GM11168 (cell line): ENCODE measurements at regions not wholly inside any gene's neighbourhood (a gene's known extent, or its start where the extent isn't known, plus 50 kb on each side); places are given as distances from the start of the nearest gene placed in this dataset.

Experiments
- in situ Hi-C: fragments of 300-500 bp; cut with MboI; formaldehyde crosslinking; loops from one replicate; pipeline ENCODE4 v1.12.0; 2022; ENCODE audit warnings: low sequenced_read_pairs; ENCODE audit not compliant: unreplicated experiment

DNA sequence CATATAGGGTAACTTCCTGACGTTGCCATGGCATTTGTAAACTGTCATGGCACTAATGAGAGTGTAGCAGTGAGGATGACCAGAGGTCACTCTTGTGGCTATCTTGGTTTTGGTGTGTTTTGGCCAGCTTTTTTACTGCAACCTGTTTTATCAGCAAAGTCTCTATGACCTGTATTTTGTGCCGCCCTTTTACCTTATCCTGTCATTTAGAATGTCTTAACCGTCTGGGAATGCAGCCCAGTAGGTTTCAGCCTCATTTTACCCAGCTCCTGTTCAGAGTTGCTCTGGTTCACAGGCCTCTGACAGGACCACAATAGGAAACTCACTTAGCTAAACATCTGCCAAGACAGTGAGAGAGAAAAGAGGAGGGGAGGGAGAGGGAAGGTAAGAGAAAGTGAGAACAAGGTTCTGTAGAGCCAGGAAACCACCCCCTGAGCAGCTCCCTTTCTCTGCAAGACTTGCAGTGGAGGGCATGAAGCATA is 64.8 kb upstream of the PLEKHG3 start:
- in situ Hi-C loops: loop anchor here (10.0 to 25.0 kb wide), 2 partner anchors 105 to 277 kb away; no protein-coding TSS in a partner anchor

GRCh38 chr14:64640839-64641238 is 63.4 kb upstream of the PLEKHG3 start:
- in situ Hi-C loops: loop anchor here (25.0 kb wide), 1 partner anchor 279 kb away; no protein-coding TSS in a partner anchor

- in situ Hi-C loops: loop anchor here (25.0 kb wide), 1 partner anchor 279 kb away; no protein-coding TSS in a partner anchor
Observed at GRCh38 chr14:64641760-64642159, 62.5 kb upstream of the PLEKHG3 start.

DNA sequence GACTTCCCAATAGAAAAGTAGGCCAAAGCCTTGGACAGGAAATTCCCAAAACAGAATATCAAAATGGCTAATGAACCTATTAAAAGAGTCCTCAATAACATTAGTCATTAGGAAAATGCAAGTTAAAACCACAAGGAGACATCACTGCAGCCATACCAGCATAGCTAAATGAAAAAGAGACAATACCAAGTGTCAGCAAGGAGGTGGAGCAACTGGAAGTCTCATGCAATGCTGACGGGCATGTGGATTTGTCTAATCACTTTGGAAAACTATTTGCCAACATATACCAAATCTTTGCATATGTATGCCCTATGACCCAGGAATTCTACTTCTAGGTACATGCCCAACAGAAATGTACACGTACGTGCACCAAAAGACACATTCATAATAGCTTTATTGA is 60.5 kb upstream of the PLEKHG3 start:
- in situ Hi-C loops: loop anchor here (25.0 kb wide), 1 partner anchor 281 kb away; no protein-coding TSS in a partner anchor

- in situ Hi-C loops: loop anchor here (25.0 kb wide), 1 partner anchor 282 kb away; no protein-coding TSS in a partner anchor
Observed at GRCh38 chr14:64644629-64645028, 59.6 kb upstream of the PLEKHG3 start.

DNA sequence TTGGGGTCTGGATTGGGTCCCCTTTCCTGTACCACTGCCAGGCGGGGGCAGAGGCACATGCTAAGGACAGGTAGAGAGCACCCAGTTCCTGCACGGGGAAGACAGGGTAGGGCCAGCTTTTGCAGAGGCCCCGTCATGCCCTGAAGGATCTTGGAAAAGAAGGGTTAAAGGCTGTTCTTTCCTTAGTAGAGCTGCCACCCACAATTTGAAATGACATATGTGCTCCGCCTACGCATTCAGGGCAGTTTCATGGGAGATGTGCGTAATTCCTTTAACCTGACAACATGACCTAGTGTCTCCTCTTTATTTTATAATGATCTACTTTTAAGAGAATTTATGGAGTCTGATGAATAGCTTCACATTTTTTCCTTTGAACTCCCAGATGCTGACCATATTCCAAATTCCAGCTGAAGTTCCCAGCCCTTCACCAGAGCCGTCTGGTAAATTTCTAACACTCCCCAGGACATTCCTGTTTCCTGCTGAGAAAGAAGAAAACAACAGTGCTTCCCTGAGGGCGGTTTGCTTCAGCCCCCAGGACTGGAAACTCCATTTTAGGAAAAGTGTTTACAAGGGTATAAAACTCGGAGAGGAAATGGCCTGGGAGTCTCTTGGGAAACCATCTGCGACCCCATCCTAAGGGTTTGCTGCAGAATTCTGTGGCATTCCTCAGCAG is 58.9 kb upstream of the PLEKHG3 start:
- in situ Hi-C loops: loop anchor here (25.0 kb wide), 1 partner anchor 283 kb away; no protein-coding TSS in a partner anchor

- in situ Hi-C loops: loop anchor here (25.0 kb wide), 1 partner anchor 284 kb away; no protein-coding TSS in a partner anchor
Observed at GRCh38 chr14:64646103-64646502, 58.1 kb upstream of the PLEKHG3 start.

GRCh38 chr14:64649383-64649998 is 54.7 kb upstream of the PLEKHG3 start:
- in situ Hi-C loops: loop anchor here (25.0 kb wide), 1 partner anchor 287 kb away; no protein-coding TSS in a partner anchor

GRCh38 chr14:64653900-64654245 is 50.4 kb upstream of the PLEKHG3 start:
- in situ Hi-C loops: no loop called here

DNA sequence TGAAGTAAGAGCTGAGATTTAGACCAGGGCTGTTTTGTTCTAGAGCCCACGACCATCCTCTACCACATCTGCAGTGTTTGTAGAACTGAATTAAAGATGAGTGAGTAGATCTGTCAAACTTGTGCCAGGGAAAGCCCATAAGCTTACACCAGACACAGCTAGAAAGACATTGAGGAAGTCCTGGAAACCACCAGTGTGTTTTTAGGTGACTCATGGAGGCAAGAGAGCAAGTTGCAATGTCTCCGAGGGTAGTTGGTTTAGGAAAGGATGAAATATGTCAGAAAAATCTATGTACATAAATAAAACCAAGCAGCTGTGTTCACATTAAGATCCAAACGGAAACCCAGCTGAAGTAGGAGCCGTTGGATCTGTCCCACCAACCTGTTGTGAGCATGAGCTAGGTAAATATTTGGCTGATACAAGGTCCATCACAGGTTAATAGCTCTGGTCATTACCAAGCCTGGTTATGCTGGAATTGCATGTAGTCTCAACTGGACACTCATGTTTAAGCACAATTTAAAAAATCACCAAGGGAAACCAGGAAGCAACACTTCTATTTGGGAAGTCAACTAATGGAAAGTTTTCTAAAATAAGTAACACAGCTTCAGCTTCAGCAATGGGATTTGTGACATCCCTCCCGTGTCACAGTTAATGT is 49.9 kb upstream of the PLEKHG3 start:
- in situ Hi-C loops: no loop called here
